GM12875 (cell line): ENCODE measurements at regions not wholly inside any gene's neighbourhood (a gene's known extent, or its start where the extent isn't known, plus 50 kb on each side); places are given as distances from the start of the nearest gene placed in this dataset.

Experiments
- H3K4me3 ChIP-seq: one replicate; pipeline ENCODE4 v1.5.1; 2011; ENCODE audit warnings: low read depth, low read length, control low read depth
- TF ChIP-seq, protein P1 (sequence below): IDR thresholded peaks from 2 replicates; pipeline ENCODE4 v1.5.1; 2011; ENCODE audit warnings: low read depth, mild to moderate bottlenecking, control low read depth, inconsistent platforms, low read length, moderate library complexity, borderline replicate concordance; ENCODE audit not compliant: insufficient read depth

DNA sequence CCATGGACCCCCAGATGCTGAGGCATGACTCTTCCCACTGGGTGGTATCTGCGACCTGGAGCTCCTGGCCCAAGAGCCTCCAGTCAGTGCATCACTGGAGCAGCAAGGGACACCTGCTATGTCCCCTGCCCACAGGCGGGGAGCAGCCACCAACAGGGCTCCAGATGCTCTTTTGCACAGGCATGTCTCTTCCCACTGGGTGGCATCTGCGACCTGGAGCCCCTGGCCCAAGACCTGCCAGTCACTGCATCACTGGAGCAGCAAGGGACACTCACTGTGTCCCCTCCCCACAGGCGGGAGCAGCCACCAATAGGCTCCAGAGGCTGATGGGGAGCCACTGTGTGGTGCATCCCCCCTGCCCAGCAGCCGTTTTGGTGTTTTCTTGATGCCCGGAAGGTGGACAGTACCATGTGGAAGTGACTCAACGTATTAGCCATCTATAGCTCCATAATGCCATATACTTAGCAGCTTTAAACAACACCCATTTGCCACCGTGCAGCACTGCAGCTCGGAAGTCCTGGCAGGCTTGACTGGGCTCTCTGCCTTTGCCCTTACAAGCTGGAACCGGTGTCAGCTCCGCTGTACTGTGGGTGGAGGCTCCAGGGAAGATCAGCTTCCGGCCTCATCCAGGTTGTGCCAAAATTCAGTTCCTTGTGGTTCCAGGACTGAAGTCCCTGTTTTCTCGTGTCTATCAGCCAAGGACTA, 124.9 kb upstream of the CST7 start:
- no peak overlapping the region for H3K4me3 ChIP-seq
- TF ChIP-seq, protein P1, sequence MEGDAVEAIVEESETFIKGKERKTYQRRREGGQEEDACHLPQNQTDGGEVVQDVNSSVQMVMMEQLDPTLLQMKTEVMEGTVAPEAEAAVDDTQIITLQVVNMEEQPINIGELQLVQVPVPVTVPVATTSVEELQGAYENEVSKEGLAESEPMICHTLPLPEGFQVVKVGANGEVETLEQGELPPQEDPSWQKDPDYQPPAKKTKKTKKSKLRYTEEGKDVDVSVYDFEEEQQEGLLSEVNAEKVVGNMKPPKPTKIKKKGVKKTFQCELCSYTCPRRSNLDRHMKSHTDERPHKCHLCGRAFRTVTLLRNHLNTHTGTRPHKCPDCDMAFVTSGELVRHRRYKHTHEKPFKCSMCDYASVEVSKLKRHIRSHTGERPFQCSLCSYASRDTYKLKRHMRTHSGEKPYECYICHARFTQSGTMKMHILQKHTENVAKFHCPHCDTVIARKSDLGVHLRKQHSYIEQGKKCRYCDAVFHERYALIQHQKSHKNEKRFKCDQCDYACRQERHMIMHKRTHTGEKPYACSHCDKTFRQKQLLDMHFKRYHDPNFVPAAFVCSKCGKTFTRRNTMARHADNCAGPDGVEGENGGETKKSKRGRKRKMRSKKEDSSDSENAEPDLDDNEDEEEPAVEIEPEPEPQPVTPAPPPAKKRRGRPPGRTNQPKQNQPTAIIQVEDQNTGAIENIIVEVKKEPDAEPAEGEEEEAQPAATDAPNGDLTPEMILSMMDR, result no peak

DNA sequence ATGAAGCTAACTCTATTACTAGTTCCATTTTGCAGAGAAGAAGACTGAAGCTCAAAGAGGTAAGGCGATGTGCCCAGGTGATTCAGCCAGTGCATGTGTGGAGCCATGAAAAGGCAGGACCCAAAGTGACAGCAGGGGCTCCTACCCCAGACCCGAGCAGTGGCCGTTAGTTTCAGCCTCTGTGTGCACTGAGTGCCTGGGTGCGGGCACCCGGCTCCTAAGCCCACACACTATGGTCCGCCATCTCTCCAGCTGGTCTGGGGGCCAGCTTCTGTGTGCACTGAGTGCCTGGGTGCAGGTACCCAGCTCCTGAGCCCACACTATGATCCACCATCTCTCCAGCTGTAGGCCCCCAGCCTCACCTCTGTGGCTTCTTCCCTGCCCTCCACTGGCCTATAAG, 123.5 kb upstream of the CST7 start:
- H3K4me3 ChIP-seq, result no peak overlapping the region
- TF ChIP-seq, protein P1, result no peak

DNA sequence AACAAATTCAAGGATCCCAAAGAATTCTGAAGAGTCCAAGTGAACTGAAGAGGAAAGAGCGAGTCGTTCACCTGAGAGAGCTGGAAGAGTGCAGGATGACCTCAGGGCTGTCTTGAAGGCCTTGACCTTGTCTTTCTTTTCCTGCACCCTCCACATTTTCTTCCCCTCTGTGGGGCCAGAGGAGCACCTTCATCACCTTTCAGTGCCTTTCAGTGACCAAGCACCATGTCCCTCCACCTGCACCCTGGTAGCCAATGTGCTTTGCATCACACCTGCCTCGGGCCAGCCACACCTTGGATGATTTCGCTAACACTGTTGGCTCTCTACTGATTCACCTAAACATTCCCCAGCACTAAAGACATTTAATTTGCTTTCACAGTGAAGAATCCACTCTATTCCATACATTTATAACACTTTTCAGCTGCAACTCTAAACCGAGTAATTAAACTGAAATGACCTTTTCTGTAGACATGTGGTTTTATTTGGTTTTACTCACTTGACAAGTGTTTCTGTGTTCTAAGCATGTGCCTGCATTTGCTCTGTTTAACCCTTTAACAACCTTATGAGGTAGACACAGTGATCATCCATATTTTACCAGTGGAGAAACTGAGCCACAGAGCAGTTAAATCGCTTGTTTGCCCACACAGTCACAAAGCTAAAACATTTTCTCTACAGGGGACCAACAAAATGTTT, 121.3 kb upstream of the CST7 start:
- TF ChIP-seq, protein P1, result no peak
- H3K4me3 ChIP-seq, result no peak overlapping the region

DNA sequence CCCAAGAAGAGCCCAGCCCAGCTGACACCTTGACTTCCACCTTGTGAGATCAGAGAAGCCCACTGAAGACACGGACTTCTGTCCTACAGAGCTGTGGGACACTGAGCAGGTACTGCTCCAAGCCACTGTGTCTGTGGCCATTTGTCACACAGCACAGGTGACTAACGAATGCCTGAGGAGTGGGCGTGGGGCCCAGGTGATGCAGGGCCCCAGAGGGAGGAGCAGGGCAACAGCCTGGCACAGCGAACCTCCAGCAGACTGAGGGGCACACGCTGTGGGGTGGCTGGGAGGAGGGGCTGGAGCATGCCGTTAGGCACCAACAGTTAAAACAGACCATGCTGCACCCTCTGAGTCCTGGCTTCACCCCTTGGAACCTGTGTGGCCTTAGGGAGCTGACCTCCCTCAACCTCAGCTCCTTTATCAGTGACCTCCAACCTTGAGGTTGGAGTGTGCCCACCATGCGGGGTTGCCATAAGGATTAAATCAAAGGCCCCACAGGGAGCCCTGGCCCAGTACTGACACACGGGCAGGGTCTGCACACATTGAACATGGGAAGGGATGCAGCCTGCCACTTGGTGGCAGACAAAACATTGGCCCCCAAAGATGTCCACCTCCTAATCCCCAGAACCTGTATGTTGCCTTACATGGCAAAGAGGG, 119.9 kb upstream of the CST7 start:
- no peak overlapping the region for H3K4me3 ChIP-seq
- TF ChIP-seq, protein P1, result no peak

DNA sequence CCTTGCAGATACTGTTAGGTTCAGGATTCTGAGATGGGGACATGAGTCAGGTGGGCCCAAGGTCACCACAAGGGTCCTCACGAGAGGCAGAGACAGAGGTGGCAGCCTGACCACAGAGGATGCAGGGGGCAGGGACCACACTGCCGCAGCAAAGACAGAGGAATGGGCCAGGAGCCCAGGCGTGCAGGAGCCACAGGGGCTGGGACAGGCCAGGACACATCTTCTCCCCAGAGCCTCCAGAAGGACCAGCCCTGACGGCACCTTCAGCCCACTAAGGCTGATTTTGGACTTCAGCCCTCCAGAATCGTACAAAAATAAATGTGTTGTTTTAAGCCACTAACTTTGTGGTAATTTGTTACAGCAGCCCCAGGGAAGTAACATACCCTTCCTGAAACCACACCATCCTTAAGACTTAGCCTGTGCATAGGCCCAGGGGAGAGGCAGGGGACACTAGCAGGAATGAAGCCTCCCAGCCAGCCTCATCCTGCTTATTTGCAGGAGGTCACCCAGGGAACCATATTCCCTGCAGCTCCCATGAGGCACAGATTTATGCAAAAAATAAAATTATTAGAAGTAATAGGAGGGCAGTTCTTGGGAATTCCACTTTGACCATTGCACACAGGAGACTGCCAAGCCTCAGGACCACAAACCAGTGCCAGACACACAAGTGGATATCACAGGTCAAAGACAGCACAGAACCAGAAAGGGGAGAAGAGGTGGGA, 119.3 kb upstream of the CST7 start:
- TF ChIP-seq, protein P1, result no peak

DNA sequence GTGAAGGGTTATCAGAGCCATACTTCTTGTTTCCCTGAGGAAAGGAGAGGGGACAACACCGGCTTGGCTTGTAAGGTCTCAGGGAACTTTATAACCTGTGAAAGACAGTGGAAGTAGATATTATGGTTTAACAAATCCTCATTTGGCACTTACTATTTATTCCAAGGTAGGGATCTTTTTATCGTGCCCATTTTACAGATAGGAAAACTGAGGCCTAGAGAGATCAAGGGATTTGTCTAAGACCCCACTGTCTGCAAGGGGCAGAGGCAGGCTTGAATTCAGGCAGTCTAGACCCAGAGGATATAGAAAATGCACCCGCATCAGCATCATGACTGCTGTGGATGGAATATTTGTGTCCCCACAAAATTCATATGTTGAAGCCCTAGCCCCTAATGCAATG, 118.4 kb upstream of the CST7 start:
- TF ChIP-seq, protein P1, result no peak
- H3K4me3 ChIP-seq, result no peak overlapping the region

More for the DNA sequence above, 119.3 kb upstream of the CST7 start:
- H3K4me3 ChIP-seq, result no peak overlapping the region
